HEK293 (cell line): ENCODE measurements at regions not wholly inside any gene's neighbourhood (a gene's known extent, or its start where the extent isn't known, plus 50 kb on each side); places are given as distances from the start of the nearest gene placed in this dataset.

Experiments used
- CTCF ChIA-PET: fragments of 350-600 bp; formaldehyde crosslinking; extraction: SDS; loops from one replicate; lab custom pipeline; 2021; ENCODE audit warnings: antibody characterized with exemption; lab: Yijun Ruan, JAX
- POLR2A ChIA-PET: fragments of 300-600 bp; formaldehyde crosslinking; extraction: SDS; loops from one replicate; lab custom pipeline; 2020; ENCODE audit warnings: antibody characterized with exemption, inconsistent platforms; lab: Yijun Ruan, JAX
- H3K27ac ChIP-seq: fragments of 200-500 bp; sonication (Bioruptor generic); 2 replicates; pipeline ENCODE4 v1.5.1; 2014; ENCODE audit warnings: low read depth, low read length, control low read depth, inconsistent platforms; ENCODE audit errors: extremely low read depth
- H3K36me3 ChIP-seq, 2 experiments: fragments of 200-500 bp in 1 of 2; sonication (Bioruptor generic) in 1 of 2; 1 replicate in 1 of 2; 2 replicates in 1 of 2; pipeline ENCODE4 v1.5.1; 2014 to 2017; ENCODE audit warnings: inconsistent platforms in 2 of 2, low read length in 2 of 2; ENCODE audit not compliant: control insufficient read depth in 2 of 2, insufficient read depth in 1 of 2
- H3K4me1 ChIP-seq: fragments of 200-500 bp; sonication (Bioruptor generic); 2 replicates; pipeline ENCODE4 v1.5.1; 2014; ENCODE audit warnings: mild to moderate bottlenecking, low read length, inconsistent platforms; ENCODE audit not compliant: control insufficient read depth, insufficient read depth
- H3K4me3 ChIP-seq: 2 replicates; pipeline ENCODE4 v1.5.1; 2011; ENCODE audit warnings: low read depth, mild to moderate bottlenecking, control low read depth, low read length, moderate library complexity
- H3K9me3 ChIP-seq: fragments of 200-500 bp; sonication (Bioruptor generic); 2 replicates; pipeline ENCODE4 v1.5.1; 2014; ENCODE audit warnings: low read depth, low read length, inconsistent platforms; ENCODE audit not compliant: control insufficient read depth, insufficient read depth
- GFI1B ChIP-seq: fragments of 450-650 bp; formaldehyde crosslinking; IDR thresholded peaks from 2 replicates; pipeline ENCODE4 v1.5.1; 2016; ENCODE audit warnings: missing biosample characterization, missing genetic modification characterization
- GLIS1 ChIP-seq: fragments of 450-650 bp; formaldehyde crosslinking; IDR thresholded peaks from 2 replicates; pipeline ENCODE4 v1.5.1; 2016; ENCODE audit warnings: missing biosample characterization, missing genetic modification characterization
- GLIS2 ChIP-seq: fragments of 450-650 bp; formaldehyde crosslinking; IDR thresholded peaks from 2 replicates; pipeline ENCODE4 v1.5.1; 2016; ENCODE audit warnings: missing biosample characterization, missing genetic modification characterization
- KLF17 ChIP-seq: fragments of 450-650 bp; formaldehyde crosslinking; IDR thresholded peaks from 2 replicates; pipeline ENCODE4 v1.5.1; 2016; ENCODE audit warnings: missing biosample characterization, missing genetic modification characterization
- KLF8 ChIP-seq: fragments of 450-650 bp; formaldehyde crosslinking; IDR thresholded peaks from 2 replicates; pipeline ENCODE4 v1.5.1; 2016; ENCODE audit warnings: missing biosample characterization, missing genetic modification characterization
- REST ChIP-seq: fragments of 450-650 bp; formaldehyde crosslinking; IDR thresholded peaks from 2 replicates; pipeline ENCODE4 v1.5.1; 2016; ENCODE audit warnings: missing biosample characterization, missing genetic modification characterization
- SCRT2 ChIP-seq: fragments of 450-650 bp; formaldehyde crosslinking; IDR thresholded peaks from 2 replicates; pipeline ENCODE4 v1.5.1; 2016; ENCODE audit warnings: missing biosample characterization, missing genetic modification characterization
- ZBTB26 ChIP-seq: fragments of 450-650 bp; formaldehyde crosslinking; optimal IDR thresholded peaks from 2 replicates; pipeline ENCODE3; 2016; ENCODE audit warnings: missing biosample characterization, mild to moderate bottlenecking, missing genetic modification characterization
- ZBTB48 ChIP-seq: fragments of 450-650 bp; formaldehyde crosslinking; IDR thresholded peaks from 2 replicates; pipeline ENCODE4 v1.5.1; 2016; ENCODE audit warnings: missing biosample characterization, missing genetic modification characterization
- ZNF202 ChIP-seq: fragments of 450-650 bp; formaldehyde crosslinking; IDR thresholded peaks from 2 replicates; pipeline ENCODE4 v1.5.1; 2016; ENCODE audit warnings: missing biosample characterization, missing genetic modification characterization, borderline replicate concordance
- ZNF23 ChIP-seq: fragments of 450-650 bp; formaldehyde crosslinking; IDR thresholded peaks from 2 replicates; pipeline ENCODE4 v1.5.1; 2016; ENCODE audit warnings: missing biosample characterization, missing genetic modification characterization, borderline replicate concordance
- ZNF239 ChIP-seq: fragments of 450-650 bp; formaldehyde crosslinking; IDR thresholded peaks from 2 replicates; pipeline ENCODE4 v1.5.1; 2016; ENCODE audit warnings: missing biosample characterization, missing genetic modification characterization
- ZNF248 ChIP-seq: fragments of 450-650 bp; formaldehyde crosslinking; IDR thresholded peaks from 2 replicates; pipeline ENCODE4 v1.5.1; 2017; ENCODE audit warnings: missing biosample characterization, missing genetic modification characterization
- ZNF394 ChIP-seq: fragments of 450-650 bp; formaldehyde crosslinking; IDR thresholded peaks from 2 replicates; pipeline ENCODE4 v1.5.1; 2016; ENCODE audit warnings: missing biosample characterization, missing genetic modification characterization, mild to moderate bottlenecking, moderate library complexity, borderline replicate concordance
- ZNF449 ChIP-seq: fragments of 450-650 bp; formaldehyde crosslinking; IDR thresholded peaks from 2 replicates; pipeline ENCODE4 v1.5.1; 2017; ENCODE audit warnings: missing biosample characterization, mild to moderate bottlenecking, missing genetic modification characterization, moderate library complexity
- ZNF501 ChIP-seq: fragments of 450-650 bp; formaldehyde crosslinking; IDR thresholded peaks from 2 replicates; pipeline ENCODE4 v1.5.1; 2016; ENCODE audit warnings: missing biosample characterization, missing genetic modification characterization
- ZNF560 ChIP-seq: fragments of 450-650 bp; formaldehyde crosslinking; IDR thresholded peaks from 2 replicates; pipeline ENCODE4 v1.5.1; 2017; ENCODE audit warnings: missing biosample characterization, missing genetic modification characterization, borderline replicate concordance
- ZNF600 ChIP-seq: fragments of 450-650 bp; formaldehyde crosslinking; IDR thresholded peaks from 2 replicates; pipeline ENCODE4 v1.5.1; 2016; ENCODE audit warnings: missing biosample characterization, missing genetic modification characterization
- ZNF645 ChIP-seq: fragments of 450-650 bp; formaldehyde crosslinking; IDR thresholded peaks from 2 replicates; pipeline ENCODE4; 2016; ENCODE audit warnings: missing biosample characterization, missing genetic modification characterization
- ZNF677 ChIP-seq: fragments of 450-650 bp; IDR thresholded peaks from 2 replicates; pipeline ENCODE4 v1.5.0; 2018; ENCODE audit warnings: missing biosample characterization, mild to moderate bottlenecking, missing genetic modification characterization, moderate library complexity

- TF ChIP-seq ZNF645 (tag by site-specific recombination) (no peak), GFI1B (tag by site-specific recombination) (no peak), GLIS2 (tag by site-specific recombination) (no peak), ZNF677 (tag by site-specific recombination) (no peak)
Observed at GRCh38 chr2:236849508-236849907, 236.2 kb upstream of the COPS8 start (continued).

GRCh38 chr2:236849940-236850339 lies 235.7 kb upstream of the COPS8 start:
- H3K36me3 ChIP-seq, result no peaks in the 10 kb centered on the region
- ChIA-PET POLR2A (no interaction called here), CTCF (no interaction called here)
- no peak overlapping the region for H3K4me3 ChIP-seq
- TF ChIP-seq ZNF248 (tag by site-specific recombination) (no peak), ZNF239 (tag by site-specific recombination) (no peak), ZNF202 (tag by site-specific recombination) (no peak), KLF17 (tag by site-specific recombination) (no peak), ZNF501 (tag by site-specific recombination) (no peak), ZNF449 (tag by site-specific recombination) (no peak), ZBTB26 (tag by site-specific recombination) (no peak), GFI1B (tag by site-specific recombination) (no peak), ZNF560 (tag by site-specific recombination) (no peak), ZNF645 (tag by site-specific recombination) (no peak), REST (no peak), GLIS1 (tag by site-specific recombination) (no peak), ZBTB48 (no peak), ZNF600 (no peak), ZNF394 (no peak), SCRT2 (tag by site-specific recombination) (no peak), ZNF23 (tag by site-specific recombination) (no peak), KLF8 (tag by site-specific recombination) (no peak)
- H3K4me1 ChIP-seq, result no peaks in the 10 kb centered on the region
- H3K9me3 ChIP-seq, result no peaks in the 10 kb centered on the region
- H3K27ac ChIP-seq, result no peak overlapping the region
